Neuronal stem cell (in vitro differentiated cells): ENCODE measurements at regions not wholly inside any gene's neighbourhood (a gene's known extent, or its start where the extent isn't known, plus 50 kb on each side); places are given as distances from the start of the nearest gene placed in this dataset.

ENCODE experiments used
- DNase-seq: peaks from one replicate; pipeline ENCODE4 v3.0.0-alpha.2; 2013; ENCODE audit warnings: low spot score
- H2AFZ ChIP-seq: one replicate; pipeline ENCODE4 v1.6.1; 2013; ENCODE audit warnings: mild to moderate bottlenecking, low read length, inconsistent platforms
- H2AK5ac ChIP-seq: 2 replicates; pipeline ENCODE4 v1.6.1; 2013; ENCODE audit warnings: low read depth, mild to moderate bottlenecking, inconsistent platforms, low read length, moderate library complexity, mixed read lengths
- H2BK120ac ChIP-seq: 2 replicates; pipeline ENCODE4 v1.6.1; 2013; ENCODE audit warnings: low read depth, mild to moderate bottlenecking, inconsistent platforms, low read length, moderate library complexity, mixed read lengths
- H2BK12ac ChIP-seq: one replicate; pipeline ENCODE4 v1.6.1; 2013; ENCODE audit warnings: low read length, inconsistent platforms
- H2BK15ac ChIP-seq: 2 replicates; pipeline ENCODE4 v1.6.1; 2013; ENCODE audit warnings: mild to moderate bottlenecking, low read length, inconsistent platforms, mixed read lengths
- H2BK5ac ChIP-seq: one replicate; pipeline ENCODE4 v1.6.1; 2013; ENCODE audit warnings: inconsistent platforms, mild to moderate bottlenecking, low read length, moderate library complexity
- H3K14ac ChIP-seq: one replicate; pipeline ENCODE4 v1.6.1; 2013; ENCODE audit warnings: low read length, inconsistent platforms
- H3K18ac ChIP-seq: 2 replicates; pipeline ENCODE4 v1.6.1; 2013; ENCODE audit warnings: low read length, inconsistent platforms
- H3K23ac ChIP-seq: 2 replicates; pipeline ENCODE4 v1.6.1; 2013; ENCODE audit warnings: low read depth, mild to moderate bottlenecking, mixed read lengths, low read length, inconsistent platforms; ENCODE audit not compliant: poor library complexity
- H3K27ac ChIP-seq: replicated peaks from 3 replicates; pipeline ENCODE4 v1.5.1; 2013; ENCODE audit warnings: low read length, inconsistent platforms
- H3K27me3 ChIP-seq, 3 experiments: 2 replicates each; pipeline ENCODE4 v1.6.1; 2013; ENCODE audit warnings: low read length in 3 of 3, mild to moderate bottlenecking in 2 of 3, inconsistent platforms in 1 of 3, low read depth in 1 of 3, mixed read lengths in 1 of 3, moderate library complexity in 1 of 3; ENCODE audit not compliant: control insufficient read depth in 3 of 3, insufficient read depth in 3 of 3
- H3K36me3 ChIP-seq, 2 donors: replicated peaks in 1 of 2; 2 replicates each; pipeline ENCODE4 v1.6.1; 2013; ENCODE audit warnings: low read length in 2 of 2; ENCODE audit not compliant: control insufficient read depth in 2 of 2, insufficient read depth in 2 of 2
- H3K4ac ChIP-seq: 2 replicates; pipeline ENCODE4 v1.6.1; 2013; ENCODE audit warnings: inconsistent platforms, mild to moderate bottlenecking, low read length, moderate library complexity
- H3K4me1 ChIP-seq, 2 donors: 1 replicate in 1 of 2; 2 replicates in 1 of 2; pipeline ENCODE4 v1.6.1; 2013; ENCODE audit warnings: low read length in 2 of 2, low read depth in 1 of 2; ENCODE audit not compliant: control insufficient read depth in 2 of 2, insufficient read depth in 1 of 2
- H3K4me2 ChIP-seq: one replicate; pipeline ENCODE4 v1.6.1; 2013; ENCODE audit warnings: mild to moderate bottlenecking, low read length, inconsistent platforms; ENCODE audit not compliant: insufficient read depth, poor library complexity, severe bottlenecking
- H3K4me3 ChIP-seq, 2 donors: 2 replicates each; pipeline ENCODE4 v1.5.1; 2013; ENCODE audit warnings: low read length in 2 of 2, mild to moderate bottlenecking in 2 of 2, inconsistent platforms in 1 of 2, moderate library complexity in 1 of 2
- H3K79me1 ChIP-seq: one replicate; pipeline ENCODE4 v1.6.1; 2013; ENCODE audit warnings: low read depth, mild to moderate bottlenecking, inconsistent platforms, low read length, moderate library complexity
- H3K9ac ChIP-seq: one replicate; pipeline ENCODE4 v1.6.1; 2013; ENCODE audit warnings: mild to moderate bottlenecking, low read depth, low read length, inconsistent platforms; ENCODE audit not compliant: poor library complexity
- H3K9me3 ChIP-seq, 2 donors: replicated peaks in 1 of 2; 2 replicates each; pipeline versions ENCODE3 to v1.6.1; 2013; ENCODE audit warnings: low read length in 2 of 2, mild to moderate bottlenecking in 2 of 2, inconsistent platforms in 1 of 2, low read depth in 1 of 2, mixed read lengths in 1 of 2, moderate library complexity in 1 of 2; ENCODE audit not compliant: control insufficient read depth in 2 of 2, insufficient read depth in 1 of 2
- H4K8ac ChIP-seq: one replicate; pipeline ENCODE4 v1.6.1; 2013; ENCODE audit warnings: low read depth, mild to moderate bottlenecking, inconsistent platforms, low read length, moderate library complexity
- H4K91ac ChIP-seq: one replicate; pipeline ENCODE4 v1.6.1; 2013; ENCODE audit warnings: low read length, low read depth, mild to moderate bottlenecking, inconsistent platforms; ENCODE audit not compliant: poor library complexity
- WGBS, 2 donors: extraction: QIAGEN DNeasy Blood & Tissue Kit; methylation state at CpG; one replicate each; pipeline ENCODE4 v1.1.7; 2013; ENCODE audit warnings: missing lambda C conversion rate in 2 of 2, mixed read lengths in 1 of 2; ENCODE audit not compliant: insufficient read length in 2 of 2, insufficient replicate concordance in 1 of 2; ENCODE audit errors: extremely low coverage in 2 of 2; 5-methylcytosine and 5-hydroxymethylcytosine counted together

GRCh38 chr11:107217444-107217843 lies 199.2 kb upstream of the GUCY1A2 start:
- no peaks in the 10 kb centered on the region for H3K9me3 ChIP-seq
- H3K18ac ChIP-seq, result no peak overlapping the region
- H2BK15ac ChIP-seq, result no peak overlapping the region
- no peak overlapping the region for H3K27ac ChIP-seq
- H3K9ac ChIP-seq, result no peak overlapping the region
- no peaks in the 10 kb centered on the region for H3K36me3 ChIP-seq
- peaks cover 0 to 5% of the 10 kb centered on the region in 2 donors for H3K4me1 ChIP-seq
- no peaks in the 10 kb centered on the region for H3K27me3 ChIP-seq
- no peak for DNase-seq
- H4K8ac ChIP-seq, result no peak overlapping the region
- H4K91ac ChIP-seq, result no peak overlapping the region
- no peak overlapping the region for H2BK5ac ChIP-seq
- H3K23ac ChIP-seq, result no peak overlapping the region
- H2BK120ac ChIP-seq, result no peak overlapping the region
- H3K79me1 ChIP-seq, result no peaks in the 10 kb centered on the region
- no CpG with 5 or more reads among the region's 7 CpGs for WGBS, 2 donors
- no peak overlapping the region for H2BK12ac ChIP-seq
- H2AK5ac ChIP-seq, result no peak overlapping the region
- H2AFZ ChIP-seq, result no peak overlapping the region
- H3K14ac ChIP-seq, result no peak overlapping the region
- no peak overlapping the region for H3K4me3 ChIP-seq
- no peak overlapping the region for H3K4ac ChIP-seq
- no peak overlapping the region for H3K4me2 ChIP-seq

GRCh38 chr11:107215010-107215409 lies 196.7 kb upstream of the GUCY1A2 start:
- Histone ChIP-seq H3K9ac (no peak overlapping the region), H3K18ac (no peak overlapping the region), H3K4me1 (peaks cover 0 to 5% of the 10 kb centered on the region in 2 donors), H3K9me3 (no peaks in the 10 kb centered on the region), H4K91ac (no peak overlapping the region), H4K8ac (no peak overlapping the region), H3K14ac (no peak overlapping the region), H3K27ac (no peak overlapping the region), H2AK5ac (no peak overlapping the region), H3K4me2 (no peak overlapping the region), H2BK15ac (no peak overlapping the region), H2AFZ (no peak overlapping the region), H3K23ac (no peak overlapping the region), H3K36me3 (no peaks in the 10 kb centered on the region), H2BK12ac (no peak overlapping the region), H3K27me3 (no peaks in the 10 kb centered on the region), H2BK5ac (no peak overlapping the region), H3K4ac (no peak overlapping the region), H3K4me3 (no peak overlapping the region), H3K79me1 (no peaks in the 10 kb centered on the region), H2BK120ac (no peak overlapping the region)
- no CpG with 5 or more reads among the region's 2 CpGs for whole genome bisulfite sequencing, 2 donors
- no peak for DNase-seq

GRCh38 chr11:107203656-107204055 lies 185.4 kb upstream of the GUCY1A2 start:
- no peak overlapping the region for H3K18ac ChIP-seq
- H4K91ac ChIP-seq, result no peak overlapping the region
- H3K79me1 ChIP-seq, result no peaks in the 10 kb centered on the region
- no peak overlapping the region for H4K8ac ChIP-seq
- no peak overlapping the region for H3K23ac ChIP-seq
- no peak overlapping the region for H2BK5ac ChIP-seq
- H2AFZ ChIP-seq, result no peak overlapping the region
- no peaks in the 10 kb centered on the region for H3K9me3 ChIP-seq
- no peak overlapping the region for H2BK120ac ChIP-seq
- H3K14ac ChIP-seq, result no peak overlapping the region
- no CpG with 5 or more reads among the region's 1 CpG for whole genome bisulfite sequencing, 2 donors
- H3K4me3 ChIP-seq, result no peak overlapping the region
- H3K4me1 ChIP-seq, result no peaks in the 10 kb centered on the region
- no peak overlapping the region for H3K27ac ChIP-seq
- H3K36me3 ChIP-seq, result no peaks in the 10 kb centered on the region
- H2BK12ac ChIP-seq, result no peak overlapping the region
- no peak overlapping the region for H3K9ac ChIP-seq
- H3K4me2 ChIP-seq, result no peak overlapping the region
- no peak overlapping the region for H2BK15ac ChIP-seq
- H3K4ac ChIP-seq, result no peak overlapping the region
- H3K27me3 ChIP-seq, result no peaks in the 10 kb centered on the region
- DNase-seq, result no peak
- no peak overlapping the region for H2AK5ac ChIP-seq

- no peaks in the 10 kb centered on the region for H3K27me3 ChIP-seq
- no peaks in the 10 kb centered on the region for H3K4me1 ChIP-seq
- H3K23ac ChIP-seq, result no peak overlapping the region
- no peak overlapping the region for H3K4ac ChIP-seq
- H3K9ac ChIP-seq, result no peak overlapping the region
- WGBS, 2 donors, result no CpG with 5 or more reads among the region's 3 CpGs
- H2BK15ac ChIP-seq, result no peak overlapping the region
- no peak overlapping the region for H4K8ac ChIP-seq
- H3K4me2 ChIP-seq, result no peak overlapping the region
- no peak overlapping the region for H4K91ac ChIP-seq
- no peak overlapping the region for H3K27ac ChIP-seq
- no peaks in the 10 kb centered on the region for H3K36me3 ChIP-seq
- H3K14ac ChIP-seq, result no peak overlapping the region
- H2BK5ac ChIP-seq, result no peak overlapping the region
- H3K18ac ChIP-seq, result no peak overlapping the region
- no peaks in the 10 kb centered on the region for H3K79me1 ChIP-seq
- H2BK12ac ChIP-seq, result no peak overlapping the region
- no peak overlapping the region for H3K4me3 ChIP-seq
- no peak overlapping the region for H2AFZ ChIP-seq
- no peak overlapping the region for H2AK5ac ChIP-seq
- no peak for DNase-seq
- no peaks in the 10 kb centered on the region for H3K9me3 ChIP-seq
- H2BK120ac ChIP-seq, result no peak overlapping the region
Measured at GRCh38 chr11:107202241-107202640, 184.0 kb upstream of the GUCY1A2 start.
